ENCODE measurements at regions not wholly inside any gene's neighbourhood (a gene's known extent, or its start where the extent isn't known, plus 50 kb on each side); places are given as distances from the start of the nearest gene placed in this dataset.
A peak's percentile ranks its signal among the peaks of the same experiment; 100 is the strongest.

GRCh38 chr16:51766739-51767138, 615.7 kb upstream of the SALL1 start:
- Histone ChIP-seq H3K4me1 (ENCODE audit: insufficient read depth, low read length, poor library complexity, severe bottlenecking) (no peaks in the 10 kb centered on the region), H3K9me2 (ENCODE audit: insufficient read depth, low read length) (no peaks in the 10 kb centered on the region), H3K27ac (ENCODE audit: low read depth, low read length, poor library complexity, severe bottlenecking) (no peak overlapping the region), H2AFZ (ENCODE audit: low read length) (no peak overlapping the region), H3K4me2 (ENCODE audit: low read length) (no peak overlapping the region), H3K79me2 (ENCODE audit: insufficient read depth, low read depth, low read length) (no peaks in the 10 kb centered on the region), H4K20me1 (ENCODE audit: insufficient read depth, low read length) (no peaks in the 10 kb centered on the region), H3K9me3 (ENCODE audit: low read length) (no peaks in the 10 kb centered on the region), H3K36me3 (ENCODE audit: insufficient read depth, low read length) (no peaks in the 10 kb centered on the region), H3K4me3 (ENCODE audit: low read depth, low read length, poor library complexity, severe bottlenecking) (no peak overlapping the region)
- ChIA-PET POLR2A (interaction anchor here (1.0 kb wide), 2 partner anchors 259 to 695 kb away, joined by 3 read pairs; no protein-coding TSS in a partner anchor), CTCF (ENCODE audit: unreplicated experiment) (no interaction called here)
- TF ChIP-seq EZH2phosphoT487 (IDR thresholded peaks at IDR 0.05; ENCODE audit: borderline replicate concordance, low read depth, low read length) (no peak), CTCF (conservative IDR thresholded peaks at IDR 0.05; ENCODE audit: low read length) (no peak)
- intact Hi-C loops (cut with micrococcal nuclease; ENCODE audit: unreplicated experiment) = no loop called here
- DNase-seq (ENCODE audit: low spot score) = no peak
- no TSS peak for BruUV-seq (replicated peaks)

GRCh38 chr16:51763072-51763661, 612.1 kb upstream of the SALL1 start:
- Histone ChIP-seq H3K4me2 (ENCODE audit: low read length) (no peak overlapping the region), H2AFZ (ENCODE audit: low read length) (no peak overlapping the region), H3K36me3 (ENCODE audit: insufficient read depth, low read length) (no peaks in the 10 kb centered on the region), H3K9me2 (ENCODE audit: insufficient read depth, low read length) (no peaks in the 10 kb centered on the region), H4K20me1 (ENCODE audit: insufficient read depth, low read length) (no peaks in the 10 kb centered on the region), H3K9me3 (ENCODE audit: low read length) (no peaks in the 10 kb centered on the region), H3K4me1 (ENCODE audit: insufficient read depth, low read length, poor library complexity, severe bottlenecking) (no peaks in the 10 kb centered on the region), H3K4me3 (ENCODE audit: low read depth, low read length, poor library complexity, severe bottlenecking) (no peak overlapping the region), H3K79me2 (ENCODE audit: insufficient read depth, low read depth, low read length) (no peaks in the 10 kb centered on the region), H3K27ac (ENCODE audit: low read depth, low read length, poor library complexity, severe bottlenecking) (no peak overlapping the region)
- no peak for DNase-seq (ENCODE audit: low spot score)
- TF ChIP-seq CTCF (conservative IDR thresholded peaks at IDR 0.05; ENCODE audit: low read length) (no peak), EZH2phosphoT487 (IDR thresholded peaks at IDR 0.05; ENCODE audit: borderline replicate concordance, low read depth, low read length) (no peak)
- ChIA-PET CTCF (ENCODE audit: unreplicated experiment) (no interaction called here), POLR2A (no interaction called here)
- intact Hi-C loops (cut with micrococcal nuclease; ENCODE audit: unreplicated experiment) = no loop called here
- BruUV-seq (replicated peaks) = no TSS peak

- peak; percentile 68 for DNase-seq (ENCODE audit: low spot score)
- Histone ChIP-seq H3K4me1 (ENCODE audit: insufficient read depth, low read length, poor library complexity, severe bottlenecking) (no peaks in the 10 kb centered on the region), H3K79me2 (ENCODE audit: insufficient read depth, low read depth, low read length) (no peaks in the 10 kb centered on the region), H3K36me3 (ENCODE audit: insufficient read depth, low read length) (no peaks in the 10 kb centered on the region), H3K9me2 (ENCODE audit: insufficient read depth, low read length) (no peaks in the 10 kb centered on the region), H3K9me3 (ENCODE audit: low read length) (no peaks in the 10 kb centered on the region), H3K4me3 (ENCODE audit: low read depth, low read length, poor library complexity, severe bottlenecking) (no peak overlapping the region), H3K27ac (ENCODE audit: low read depth, low read length, poor library complexity, severe bottlenecking) (no peak overlapping the region), H2AFZ (ENCODE audit: low read length) (no peak overlapping the region), H4K20me1 (ENCODE audit: insufficient read depth, low read length) (no peaks in the 10 kb centered on the region), H3K4me2 (ENCODE audit: low read length) (no peak overlapping the region)
- BruUV-seq (replicated peaks) = no TSS peak
- ChIA-PET CTCF (ENCODE audit: unreplicated experiment) (no interaction called here), POLR2A (interaction anchor here (0.7 kb wide), 1 partner anchor 344 kb away, joined by 5 read pairs; no protein-coding TSS in a partner anchor)
- TF ChIP-seq EZH2phosphoT487 (IDR thresholded peaks at IDR 0.05; ENCODE audit: borderline replicate concordance, low read depth, low read length) (no peak), CTCF (conservative IDR thresholded peaks at IDR 0.05; ENCODE audit: low read length) (peak; percentile 93)
- intact Hi-C loops (cut with micrococcal nuclease; ENCODE audit: unreplicated experiment) = no loop called here
Measured at GRCh38 chr16:51762081-51762996, 611.3 kb upstream of the SALL1 start.

Data from OCI-LY7 (cell line).